Heart left ventricle (tissue), 16 donors: ENCODE measurements at regions not wholly inside any gene's neighbourhood (a gene's known extent, or its start where the extent isn't known, plus 50 kb on each side); places are given as distances from the start of the nearest gene placed in this dataset.

Experiments used
- ATAC-seq, 4 donors: fragments of 200-7000 bp; cut with Tn5 transposase; one replicate each; pipeline ENCODE4 v1.9.1; 2020 to 2022; ENCODE audit warnings: moderate library complexity in 4 of 4, mild to moderate bottlenecking in 3 of 4, moderate number of reproducible peaks in 1 of 4
- DNase-seq, 5 donors: peaks; one replicate each; pipeline ENCODE4 v3.0.0-alpha.2; 2020
- H3K27ac ChIP-seq, 12 donors: fragments of 200-600 bp; sonication (generic) in 4 of 12; one replicate each; pipeline versions ENCODE4 v1.5.0 to v1.8.0; 2016 to 2022; ENCODE audit warnings: mild to moderate bottlenecking in 2 of 12
- H3K27me3 ChIP-seq, 9 donors: fragments of 200-600 bp; sonication (generic) in 2 of 9; one replicate each; pipeline versions ENCODE4 v1.5.1 to v1.8.0; 2016 to 2022; ENCODE audit warnings: mild to moderate bottlenecking in 3 of 9
- H3K36me3 ChIP-seq, 9 donors: fragments of 200-600 bp; sonication (generic) in 2 of 9; one replicate each; pipeline versions ENCODE4 v1.5.0 to v1.8.0; 2018 to 2022; ENCODE audit warnings: mild to moderate bottlenecking in 2 of 9
- H3K4me1 ChIP-seq, 12 donors: fragments of 200-600 bp; sonication (generic) in 4 of 12; one replicate each; pipeline versions ENCODE4 v1.5.0 to v1.8.0; 2016 to 2022; ENCODE audit warnings: mild to moderate bottlenecking in 3 of 12
- H3K4me3 ChIP-seq, 12 donors: fragments of 200-600 bp; sonication (generic) in 4 of 12; one replicate each; pipeline versions ENCODE4 v1.5.0 to v1.8.0; 2017 to 2022; ENCODE audit warnings: mild to moderate bottlenecking in 9 of 12, moderate library complexity in 4 of 12
- H3K9me3 ChIP-seq, 12 donors: fragments of 200-600 bp; sonication (generic) in 4 of 12; one replicate each; pipeline versions ENCODE4 v1.5.0 to v1.8.0; 2016 to 2022; ENCODE audit warnings: mild to moderate bottlenecking in 1 of 12
- CTCF ChIP-seq, 12 donors: fragments of 200-600 bp; sonication (generic) in 4 of 12; IDR thresholded peaks; one replicate each; pipeline versions ENCODE4 v1.5.0 to v1.8.0; 2018 to 2022; ENCODE audit warnings: antibody characterized with exemption in 12 of 12, mild to moderate bottlenecking in 5 of 12
- POLR2A ChIP-seq, 2 donors: fragments of 450-650 bp; IDR thresholded peaks; one replicate each; pipeline ENCODE4 v1.6.1; 2017; ENCODE audit warnings: antibody characterized with exemption in 2 of 2, mild to moderate bottlenecking in 2 of 2, moderate library complexity in 2 of 2
- WGBS, 4 donors: extraction: QIAGEN DNeasy Blood & Tissue Kit in 2 of 4; methylation state at CpG; one replicate each; pipeline versions ENCODE4 v1.1.5 to v1.1.7; 2013 to 2018; 5-methylcytosine and 5-hydroxymethylcytosine counted together
- intact Hi-C, 10 donors: fragments of 100-400 bp; cut with DNase I; formaldehyde crosslinking; loops; one replicate each; pipeline versions ENCODE4 v1.11.1 to v1.14.2; 2022
- donor health status: ischemic (EF 13 %, LVEDD 7.1; RV severe dilation, severe dysfunction).
- donor health status: healthy with polysubstance abuse.
- donor health status: DM: no; HTN: yes; CAD: no.
- donor health status: DM: no; HTN: no; CAD: no.
- donor health status: ischemic (EF 25% LVEDD 6.9; RV normal size, moderate dysfunction).
- donor health status: ischemic (EF 25% LVEDD 5.7; RV mildly dilated, moderate dysfunction).
- donor health status: healthy.
- donor health status: DM: yes; HTN: yes; CAD: no.
- donor health status: ischemic (EF 35%, LVEDD 5.7; RV mildly dilated, moderate dysfunction).
- donor health status: nonischemic (EF 11% LVEDD 7.7; RV severe dilation, severe dysfunction).
- donor health status: DM: yes; HTN: yes; CAD: no.
- donor health status: PGD.
- donor health status: ischemic (EF 29% LVEDD 5.4; RV normal size, mild dysfunction).
- donor health status: nonischemic (EF 23%, LVEDD 6.1; RV moderate dilation, normal function).

GRCh38 chr9:135230386-135230765, 142.9 kb downstream of the OLFM1 start:
- no peak overlapping the region for H3K27ac ChIP-seq
- H3K9me3 ChIP-seq = peaks cover 0 to 20% (median 8%) of the 10 kb centered on the region in 12 donors
- 89 to 93% (median 91%) methylated on average over 7 of the region's 7 CpGs for WGBS, 4 donors
- ATAC-seq (no peak), DNase-seq (peak in 3 of 5 donors; percentile 5 to 35 (median 12))
- intact Hi-C loops = no loop called here
- no peaks in the 10 kb centered on the region for H3K36me3 ChIP-seq
- H3K4me3 ChIP-seq = no peak overlapping the region
- TF ChIP-seq CTCF (IDR thresholded peaks at IDR 0.05) = no peak
- TF ChIP-seq POLR2A (IDR thresholded peaks at IDR 0.05) = no peak
- peaks cover 8 to 46% (median 15%) of the 10 kb centered on the region in 9 donors for H3K27me3 ChIP-seq
- no peaks in the 10 kb centered on the region for H3K4me1 ChIP-seq

GRCh38 chr9:135230817-135231520, 143.5 kb downstream of the OLFM1 start:
- H3K27me3 ChIP-seq = peaks cover 8 to 46% (median 15%) of the 10 kb centered on the region in 9 donors
- ATAC-seq (no peak), DNase-seq (peak in 3 of 5 donors; percentile 4 to 32 (median 13))
- no peaks in the 10 kb centered on the region for H3K36me3 ChIP-seq
- intact Hi-C loops = no loop called here
- 54 to 80% (median 64%) methylated on average over 8 to 10 of the region's 10 CpGs for WGBS, 4 donors
- H3K4me3 ChIP-seq = no peak overlapping the region
- peaks cover 0 to 20% (median 8%) of the 10 kb centered on the region in 12 donors for H3K9me3 ChIP-seq
- no peak overlapping the region for H3K27ac ChIP-seq
- H3K4me1 ChIP-seq = no peaks in the 10 kb centered on the region
- TF ChIP-seq CTCF (IDR thresholded peaks at IDR 0.05) (no peak), POLR2A (IDR thresholded peaks at IDR 0.05) (no peak)

GRCh38 chr9:135239100-135239768, 151.8 kb downstream of the OLFM1 start:
- intact Hi-C loops = no loop called here
- H3K9me3 ChIP-seq = peaks cover 0 to 7% (median 3%) of the 10 kb centered on the region in 12 donors
- peaks cover 0 to 3% (median 0%) of the 10 kb centered on the region in 12 donors for H3K4me1 ChIP-seq
- H3K36me3 ChIP-seq = no peaks in the 10 kb centered on the region
- WGBS, 4 donors = 89 to 94% (median 92%) methylated on average over 19 to 20 of the region's 20 CpGs
- H3K4me3 ChIP-seq = no peak overlapping the region
- no peak for TF ChIP-seq POLR2A (IDR thresholded peaks at IDR 0.05)
- peaks cover 0 to 35% (median 9%) of the 10 kb centered on the region in 9 donors for H3K27me3 ChIP-seq
- no peak overlapping the region for H3K27ac ChIP-seq
- ATAC-seq (no peak), DNase-seq (peak in 3 of 5 donors; percentile 9 to 48 (median 19))

GRCh38 chr9:135239769-135240141, 152.3 kb downstream of the OLFM1 start:
- WGBS, 4 donors = 89 to 93% (median 92%) methylated on average over 6 of the region's 6 CpGs

More at GRCh38 chr9:135239769-135240141, 152.3 kb downstream of the OLFM1 start:
- Histone ChIP-seq H3K4me1 (peaks cover 0 to 9% (median 0%) of the 10 kb centered on the region in 12 donors), H3K36me3 (no peaks in the 10 kb centered on the region), H3K27me3 (peaks cover 0 to 39% (median 9%) of the 10 kb centered on the region in 9 donors), H3K27ac (no peak overlapping the region), H3K4me3 (no peak overlapping the region), H3K9me3 (peaks cover 0 to 2% (median 0%) of the 10 kb centered on the region in 12 donors)
- ATAC-seq = no peak
- no peak for DNase-seq
- no peak for TF ChIP-seq CTCF (IDR thresholded peaks at IDR 0.05)
- no peak for TF ChIP-seq POLR2A (IDR thresholded peaks at IDR 0.05)
- intact Hi-C loops = no loop called here
